Prostate gland (tissue), 2 donors: ENCODE measurements at regions not wholly inside any gene's neighbourhood (a gene's known extent, or its start where the extent isn't known, plus 50 kb on each side); places are given as distances from the start of the nearest gene placed in this dataset.

Experiments
- CTCF ChIP-seq, 4 experiments: fragments of 200-600 bp in 2 of 4; fragments of 450-650 bp in 2 of 4; sonication (generic) in 2 of 4; IDR thresholded peaks; 1 replicate in 3 of 4; 2 replicates in 1 of 4; pipeline ENCODE4 v1.5.1; 2016 to 2019; ENCODE audit warnings: antibody characterized with exemption in 4 of 4, mild to moderate bottlenecking in 2 of 4, moderate library complexity in 2 of 4
- POLR2A ChIP-seq: fragments of 450-650 bp; IDR thresholded peaks from one replicate; pipeline ENCODE4 v1.6.1; 2016; ENCODE audit warnings: antibody characterized with exemption, mild to moderate bottlenecking
- POLR2AphosphoS5 ChIP-seq: sonication (generic); formaldehyde crosslinking; IDR thresholded peaks from one replicate; pipeline ENCODE4 v1.6.1; 2017; ENCODE audit warnings: antibody characterized with exemption

DNA sequence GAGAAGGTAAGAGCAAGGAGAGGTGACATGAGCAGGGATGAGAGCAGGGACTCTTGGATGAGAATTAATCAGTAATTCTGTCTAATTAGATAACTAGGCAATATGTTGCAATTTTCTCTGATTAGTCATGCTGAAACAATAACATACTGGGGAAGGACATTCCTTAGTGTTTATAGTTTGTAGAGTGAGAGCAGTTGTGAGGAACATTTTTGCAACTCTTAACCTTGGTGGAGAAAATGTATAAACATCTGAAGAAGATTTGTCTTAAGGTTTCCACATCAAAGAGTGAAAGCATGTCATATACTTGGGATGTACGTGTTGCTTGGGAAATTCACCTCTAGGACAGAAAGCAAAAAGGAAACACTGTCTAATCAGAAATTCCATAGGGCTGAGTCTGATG is 955.4 kb upstream of the FANCL start:
- no peak for TF ChIP-seq CTCF (IDR thresholded peaks at IDR 0.05)
- TF ChIP-seq POLR2A: no peak
- no peak for TF ChIP-seq POLR2AphosphoS5
